ENCODE measurements at regions not wholly inside any gene's neighbourhood (a gene's known extent, or its start where the extent isn't known, plus 50 kb on each side); places are given as distances from the start of the nearest gene placed in this dataset.
"Not testable (repeated sequence)": the region's sequence is repeated elsewhere in the genome, so short reads cannot be mapped to it uniquely, and the experiment has no call there.

DNA sequence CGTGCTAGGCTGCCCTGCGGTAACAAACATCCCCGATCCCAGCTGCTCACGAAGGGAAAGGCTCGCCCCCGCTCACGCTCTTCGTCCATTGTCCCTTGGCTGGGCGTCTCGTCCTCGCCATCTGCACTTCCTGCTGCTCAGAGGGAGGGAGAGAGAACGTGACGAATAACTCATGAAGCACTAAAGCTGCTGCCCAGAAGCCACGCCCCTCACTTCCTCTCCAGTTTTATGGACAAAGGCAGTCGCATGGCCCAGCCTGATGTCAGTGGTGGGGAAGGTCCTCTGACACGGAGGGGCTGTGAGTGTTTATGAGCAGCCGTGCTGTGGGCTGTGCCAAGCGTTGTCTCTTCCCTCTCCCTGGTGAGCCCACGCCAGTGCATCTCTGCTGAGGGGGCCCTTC lies 235.9 kb upstream of the SFSWAP start:
- H3K4me3 ChIP-seq, H3K27ac ChIP-seq: not testable (repeated sequence)

DNA sequence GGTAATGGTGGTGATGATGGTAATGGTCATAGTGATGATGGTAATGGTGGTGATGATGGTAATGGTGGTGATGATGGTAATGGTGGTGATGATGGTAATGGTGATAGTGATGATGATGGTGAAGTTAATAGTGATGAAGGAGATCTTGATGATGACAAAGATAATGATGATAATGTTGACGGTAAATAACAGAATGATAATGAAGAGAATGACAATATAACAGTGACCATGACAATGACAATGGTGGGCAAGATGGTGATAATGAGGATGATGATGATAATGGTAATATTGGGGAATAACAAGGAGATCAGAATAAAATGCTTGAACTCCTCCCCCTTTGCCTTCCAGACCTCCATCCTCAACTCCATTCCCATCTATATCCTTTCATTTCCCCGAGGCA lies 233.3 kb upstream of the SFSWAP start:
- Histone ChIP-seq H3K4me3 (no peak overlapping the region), H3K27ac (no peak overlapping the region)

DNA sequence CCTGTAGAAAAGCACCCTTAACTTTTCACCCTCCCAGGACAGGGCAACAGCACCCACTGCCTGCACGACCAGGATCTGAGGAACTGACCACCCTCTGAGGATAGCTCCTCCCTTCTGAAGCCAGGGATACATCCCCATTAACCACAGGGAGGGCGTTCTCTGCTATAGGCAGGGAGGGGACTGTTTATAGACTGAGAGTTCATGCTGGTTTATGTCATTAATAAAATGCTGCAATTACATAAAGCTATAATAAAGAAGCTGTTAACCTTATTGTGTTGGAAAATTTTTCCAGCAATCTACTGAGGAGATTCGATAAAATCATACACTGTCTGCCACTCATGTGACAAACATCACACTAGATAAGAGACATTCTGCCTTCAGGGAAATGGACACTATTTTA lies 232.4 kb upstream of the SFSWAP start:
- no peak overlapping the region for H3K4me3 ChIP-seq
- no peak overlapping the region for H3K27ac ChIP-seq

DNA sequence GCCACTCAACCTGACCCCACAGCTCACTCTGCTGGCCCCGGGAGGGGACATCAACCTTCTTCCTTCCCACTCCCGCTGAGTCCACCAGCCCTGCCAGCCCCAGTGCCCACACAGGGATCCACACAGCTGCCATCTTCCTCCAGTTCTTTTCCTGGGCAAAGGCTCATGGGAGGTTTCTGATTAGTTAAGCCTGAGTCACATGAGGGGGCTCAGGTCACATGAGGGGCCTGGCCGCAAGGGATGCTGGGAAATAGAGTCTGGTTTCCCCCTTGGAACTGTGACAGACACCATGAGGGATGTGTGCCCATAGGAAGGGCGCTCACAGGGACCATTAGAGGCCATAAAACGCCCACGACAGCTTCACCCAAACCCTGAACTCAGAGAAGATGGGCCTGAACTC lies 228.7 kb upstream of the SFSWAP start:
- H3K27ac ChIP-seq: no peak overlapping the region
- H3K4me3 ChIP-seq: no peak overlapping the region

DNA sequence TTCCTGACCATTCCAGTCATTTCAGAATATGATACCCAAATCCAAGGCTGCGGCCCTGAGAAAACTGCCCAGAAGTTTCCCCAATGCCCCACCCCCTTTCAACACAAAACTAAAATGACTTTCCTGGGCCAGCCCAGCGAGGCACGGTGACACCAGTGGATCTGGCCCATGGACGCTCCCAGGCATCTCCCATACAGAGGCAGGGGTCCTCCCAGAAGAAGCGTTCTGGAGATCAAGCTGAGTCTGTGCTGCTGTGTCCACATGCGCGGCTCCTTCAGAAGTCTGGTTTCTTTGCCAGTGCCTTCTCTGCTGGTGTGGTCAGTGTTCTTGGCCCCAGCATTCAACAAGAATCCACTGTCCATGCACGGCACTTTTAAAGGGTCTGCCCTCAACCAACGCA lies 228.2 kb upstream of the SFSWAP start:
- Histone ChIP-seq H3K27ac (no peak overlapping the region), H3K4me3 (no peak overlapping the region)

DNA sequence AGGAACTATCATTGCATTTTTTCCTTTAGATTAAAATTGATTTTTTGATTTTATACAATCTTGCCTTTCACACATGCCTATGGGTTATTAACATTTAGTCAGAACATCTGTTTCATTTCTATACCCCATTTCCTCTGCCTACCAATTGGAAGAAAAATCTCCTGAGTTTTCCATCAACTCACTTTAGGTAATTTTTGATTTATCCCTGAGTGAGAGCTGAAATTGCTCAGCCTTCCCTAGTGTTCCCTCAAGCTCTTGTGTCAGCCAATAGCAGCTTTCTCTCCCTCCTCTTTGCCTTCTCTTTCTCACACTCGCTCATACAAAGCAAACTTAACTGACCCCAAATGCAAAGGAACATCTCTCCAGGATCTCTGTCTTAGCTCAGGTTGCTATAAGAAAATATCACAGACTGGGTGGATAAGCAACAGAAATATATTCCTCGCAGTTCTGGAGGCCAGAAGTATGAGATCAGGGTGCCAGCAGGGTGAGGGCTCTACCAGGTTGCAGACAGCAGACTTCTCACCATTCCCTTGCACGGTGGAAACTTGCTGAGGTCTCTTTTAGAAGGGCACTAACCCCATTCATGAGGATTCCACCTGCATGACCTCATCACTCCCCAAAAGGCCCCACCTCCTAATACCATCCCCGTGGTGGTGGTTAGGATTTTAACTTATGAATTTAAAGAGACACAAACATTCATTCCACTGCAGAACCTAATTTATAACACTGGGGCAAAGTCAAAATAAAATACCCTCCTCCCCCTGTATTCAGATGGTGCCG lies 224.2 kb upstream of the SFSWAP start:
- H3K4me3 ChIP-seq: no peak overlapping the region
- no peak overlapping the region for H3K27ac ChIP-seq

DNA sequence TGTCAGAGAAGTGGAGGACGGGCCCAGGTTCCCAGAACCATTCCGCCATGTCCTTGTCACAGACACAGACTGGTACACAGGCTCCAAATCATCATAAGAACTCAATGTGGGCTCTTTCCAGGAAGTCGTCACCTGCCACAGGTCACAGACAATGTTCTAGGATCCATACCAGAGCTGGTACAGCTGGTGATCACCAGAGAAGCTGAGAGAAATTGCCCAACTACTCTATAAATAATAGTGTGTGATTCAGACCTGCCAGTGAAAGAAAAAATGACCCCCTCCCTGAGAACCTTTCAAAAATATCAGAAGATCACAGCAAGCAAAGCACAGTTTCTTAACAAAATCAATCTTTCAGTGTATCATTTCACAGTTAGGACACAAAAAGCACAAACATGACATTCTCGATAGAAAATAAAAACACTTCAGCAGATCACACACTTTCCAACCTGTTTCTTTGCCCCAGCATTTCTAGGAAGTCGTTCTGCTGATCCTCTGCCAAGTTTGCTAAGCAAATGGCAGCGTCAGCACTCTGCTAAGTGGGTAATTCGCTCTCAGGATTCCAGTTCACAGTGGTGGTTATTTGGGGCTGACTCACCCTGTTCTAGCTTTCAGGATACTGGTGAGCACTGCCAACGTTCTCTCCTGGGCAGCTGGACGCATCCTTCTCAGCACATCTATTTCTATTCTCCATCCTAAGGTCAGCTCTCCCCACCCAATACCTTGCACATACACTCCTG lies 223.3 kb upstream of the SFSWAP start:
- H3K27ac ChIP-seq: peak overlapping the region in 2 of 21 experiments; percentile 3 to 10
- no peak overlapping the region for H3K4me3 ChIP-seq

DNA sequence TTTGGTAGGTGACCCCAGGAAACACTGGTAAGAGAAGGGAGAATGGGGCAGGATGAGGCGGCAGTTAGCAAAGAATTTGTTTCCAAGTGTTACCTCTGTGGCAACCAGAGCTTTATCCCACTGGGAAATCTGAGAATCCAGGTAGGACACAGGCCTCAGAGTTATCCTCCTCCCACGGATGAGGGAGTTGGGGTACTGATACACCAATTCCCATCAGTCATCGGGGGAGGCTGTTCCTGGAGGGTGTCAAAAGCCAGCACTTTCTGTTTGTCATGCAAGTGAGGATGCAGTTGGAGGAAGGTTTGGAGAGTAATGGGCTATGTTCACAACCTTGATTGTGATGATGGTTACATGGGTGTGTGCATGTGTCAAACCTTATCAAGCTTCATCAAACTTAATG lies 221.2 kb upstream of the SFSWAP start:
- no peak overlapping the region for H3K4me3 ChIP-seq
- no peak overlapping the region for H3K27ac ChIP-seq

DNA sequence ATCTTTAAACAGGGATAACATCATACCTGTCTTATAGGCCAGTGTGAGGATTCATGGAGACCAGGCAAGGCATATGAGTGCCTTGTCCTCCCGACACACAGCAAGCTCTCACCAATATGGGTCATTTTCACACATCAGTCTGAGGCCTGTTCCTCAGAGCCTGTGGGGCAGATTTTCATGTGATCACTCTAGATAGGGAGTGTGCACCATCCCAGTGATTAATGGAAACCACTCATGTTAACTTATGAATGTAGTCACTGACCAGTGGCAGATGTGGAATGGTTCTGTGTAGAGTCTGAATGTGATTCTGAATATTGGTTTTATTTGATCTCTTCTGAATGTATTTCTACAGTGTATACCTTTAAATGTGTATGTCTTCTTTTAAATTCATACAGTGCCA lies 219.7 kb upstream of the SFSWAP start:
- Histone ChIP-seq H3K27ac (no peak overlapping the region), H3K4me3 (no peak overlapping the region)

DNA sequence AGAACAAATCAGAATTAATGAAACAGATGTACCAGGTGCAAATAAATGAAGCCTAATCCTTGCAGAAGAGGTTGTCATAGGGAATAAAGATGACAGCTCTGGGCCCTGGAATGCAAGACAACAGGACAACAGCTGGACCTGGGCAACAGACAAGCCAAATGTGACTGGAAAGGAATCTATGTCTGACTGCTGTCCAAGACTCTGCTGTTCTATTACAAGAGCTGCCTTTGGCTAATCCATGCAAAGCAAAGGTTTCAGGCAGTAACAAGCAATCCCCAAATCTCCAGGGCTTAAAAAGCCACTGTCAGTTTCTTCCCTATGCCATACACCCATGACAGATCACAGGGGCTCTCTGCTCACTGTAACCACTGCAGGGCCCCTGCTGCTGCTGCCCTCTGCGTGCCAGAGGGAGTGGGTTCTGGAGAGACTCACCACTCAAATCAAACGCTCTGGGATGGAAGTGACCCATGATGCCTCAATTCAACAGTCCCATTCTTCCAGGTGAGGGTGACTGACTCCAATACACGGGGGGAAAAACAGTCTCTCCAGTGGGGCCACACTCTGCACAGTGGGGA lies 218.9 kb upstream of the SFSWAP start:
- H3K4me3 ChIP-seq: no peak overlapping the region
- H3K27ac ChIP-seq: no peak overlapping the region

DNA sequence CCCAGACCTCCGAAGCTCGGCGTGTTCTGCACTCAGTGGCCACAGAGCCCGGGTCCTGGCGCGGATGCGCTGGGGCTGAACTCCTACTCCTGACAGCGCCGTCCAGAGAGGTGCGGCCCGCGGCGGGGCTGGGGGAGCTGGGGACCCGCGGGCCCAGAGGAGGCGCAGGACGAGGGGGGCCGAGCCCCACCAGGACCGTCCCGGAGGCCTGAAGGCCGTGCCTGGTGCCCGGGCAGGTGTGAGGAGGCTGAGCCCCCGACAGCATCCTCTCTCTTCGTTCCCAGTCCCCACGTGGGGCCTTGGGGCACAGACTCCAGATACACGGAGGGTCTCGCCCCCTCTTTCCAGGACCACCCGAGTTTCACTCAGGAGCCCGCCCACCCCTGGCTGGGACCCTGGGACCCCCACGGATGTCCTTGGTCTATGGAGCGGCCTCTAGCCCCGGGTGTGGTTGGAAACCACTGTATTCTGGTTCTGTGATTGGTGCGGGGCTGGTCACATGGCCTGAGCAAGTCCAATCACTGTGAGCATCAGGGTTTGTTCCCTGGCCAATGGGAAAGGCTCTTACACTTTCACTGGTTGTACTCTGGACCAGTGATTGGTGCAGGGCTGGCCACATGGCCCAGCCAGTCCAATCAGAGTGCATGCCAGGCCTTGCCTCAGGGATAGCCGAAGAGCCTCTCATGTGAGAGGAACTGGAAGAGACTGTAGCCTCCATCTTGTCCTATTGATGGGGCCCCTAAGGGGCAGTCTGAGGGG lies 217.6 kb upstream of the SFSWAP start:
- Histone ChIP-seq H3K27ac (no peak overlapping the region), H3K4me3 (no peak overlapping the region)

DNA sequence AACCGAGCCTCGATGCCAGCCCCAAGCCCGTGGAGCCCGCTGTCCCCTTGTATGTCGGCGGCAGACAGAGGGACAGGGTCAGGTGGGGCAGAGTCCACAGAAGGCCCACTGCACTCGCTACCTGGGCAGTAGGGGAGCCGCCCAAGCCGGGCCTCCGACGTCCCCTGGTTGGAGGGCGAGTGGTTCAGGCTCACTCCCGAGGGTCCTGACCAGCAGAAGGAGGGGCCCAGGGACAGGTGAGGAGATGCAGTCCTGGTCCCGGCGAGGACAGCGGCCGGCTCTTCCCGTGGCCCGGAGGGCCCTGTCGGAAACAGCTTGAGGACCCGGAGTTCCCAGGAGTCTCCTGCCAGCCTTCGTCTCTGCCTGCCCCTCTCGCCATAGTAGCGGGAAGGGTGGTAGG lies 216.7 kb upstream of the SFSWAP start:
- no peak overlapping the region for H3K4me3 ChIP-seq
- H3K27ac ChIP-seq: no peak overlapping the region

DNA sequence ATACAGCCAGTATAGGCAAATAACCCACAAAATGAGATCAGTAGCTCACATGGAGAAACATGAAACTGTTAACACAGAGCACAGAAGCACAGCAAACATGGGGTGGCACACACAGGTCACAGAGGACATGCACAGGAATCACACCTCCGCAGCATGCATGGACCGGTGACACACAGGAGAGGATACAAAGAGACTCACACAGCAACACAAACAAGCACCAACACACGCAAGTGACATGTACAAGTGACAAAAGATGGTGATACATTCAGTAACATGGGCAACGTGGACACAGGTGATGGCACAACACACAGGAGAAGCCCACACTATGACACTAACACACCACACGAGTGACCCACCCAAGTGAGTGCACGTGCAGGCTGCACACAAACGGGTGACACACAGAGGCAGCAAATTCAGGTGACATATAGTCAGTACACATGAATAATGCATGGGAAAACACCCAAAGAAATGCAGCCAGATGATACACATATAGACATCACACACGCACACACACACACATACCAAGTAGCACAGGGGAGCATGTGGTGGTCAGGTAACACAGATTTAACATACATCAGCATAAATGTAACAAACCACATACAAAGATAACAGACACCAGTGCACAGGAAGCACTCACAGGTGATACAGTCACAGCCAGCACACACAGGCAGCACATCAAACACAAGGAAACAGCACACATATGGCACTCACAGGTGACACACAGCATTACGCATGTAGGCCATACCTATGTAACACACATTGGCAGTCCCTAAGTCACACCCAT lies 216.0 kb upstream of the SFSWAP start:
- Histone ChIP-seq H3K27ac (no peak overlapping the region), H3K4me3 (no peak overlapping the region)

DNA sequence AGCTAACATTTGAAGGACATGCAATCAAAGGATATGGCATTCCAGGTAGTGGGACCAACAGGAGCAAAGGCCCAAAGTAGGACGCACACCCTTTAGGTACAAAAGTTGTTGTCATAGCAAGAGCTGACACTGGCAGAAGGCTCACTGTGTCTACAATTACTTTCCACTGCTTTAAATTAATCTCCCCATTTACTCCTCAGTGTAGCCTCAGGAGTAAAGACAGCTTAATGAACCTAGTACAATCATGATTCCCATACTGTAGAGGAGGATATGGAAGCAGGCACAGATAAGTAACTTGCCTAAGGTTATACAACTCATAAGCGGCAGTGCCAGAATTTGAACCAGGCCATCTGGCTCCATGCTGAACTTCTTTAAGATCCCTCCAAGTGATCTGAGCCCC lies 212.9 kb upstream of the SFSWAP start:
- no peak overlapping the region for H3K4me3 ChIP-seq
- no peak overlapping the region for H3K27ac ChIP-seq

DNA sequence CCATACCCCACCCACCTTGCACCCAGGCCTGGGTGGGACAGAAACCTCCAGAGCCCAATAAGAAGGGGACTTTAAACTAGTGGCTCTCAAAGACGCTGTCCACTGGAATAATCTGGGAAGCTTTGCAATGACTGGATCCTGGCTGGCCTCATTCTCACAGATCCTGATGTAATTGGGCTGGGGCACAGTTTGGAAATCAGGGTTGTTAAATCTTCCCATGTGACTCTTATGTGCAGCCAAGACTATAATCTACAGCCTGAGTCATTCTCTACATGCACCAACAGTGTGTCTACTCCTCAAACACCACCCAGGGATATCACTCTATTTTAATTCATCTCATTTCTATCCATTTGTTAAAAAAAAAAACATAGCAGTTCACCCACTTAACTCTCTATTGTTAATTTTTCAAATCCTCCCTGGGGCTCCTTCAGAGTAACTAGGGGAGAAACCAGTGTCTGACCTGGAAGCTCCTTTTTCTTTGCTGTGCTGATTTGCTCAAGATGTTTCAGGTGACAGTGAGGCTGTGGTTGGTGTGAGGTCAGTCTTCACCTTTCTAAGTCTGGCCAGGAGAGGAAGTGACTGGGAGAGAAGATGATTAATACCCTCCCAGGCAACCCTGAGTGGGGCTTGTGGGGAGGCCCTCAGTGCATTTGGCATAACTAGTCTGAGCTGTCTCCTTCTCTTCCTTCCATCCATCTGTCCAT lies 211.6 kb upstream of the SFSWAP start:
- Histone ChIP-seq H3K27ac (no peak overlapping the region), H3K4me3 (no peak overlapping the region)

DNA sequence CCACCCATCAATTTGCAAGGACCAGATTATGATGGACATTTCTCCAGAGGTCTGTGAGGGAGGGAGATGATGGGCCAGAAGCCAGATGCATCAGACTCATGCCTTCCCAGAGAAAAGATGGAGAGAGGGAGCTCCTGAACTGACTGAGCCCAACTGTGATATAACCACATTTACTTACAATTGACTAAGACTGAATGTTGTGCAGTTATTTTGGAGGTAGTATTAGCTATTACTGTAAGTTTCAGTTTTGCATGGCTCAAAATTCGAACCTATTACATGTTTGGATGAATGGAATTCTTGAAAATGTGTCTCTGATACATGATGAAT lies 211.1 kb upstream of the SFSWAP start:
- H3K4me3 ChIP-seq: no peak overlapping the region
- no peak overlapping the region for H3K27ac ChIP-seq

DNA sequence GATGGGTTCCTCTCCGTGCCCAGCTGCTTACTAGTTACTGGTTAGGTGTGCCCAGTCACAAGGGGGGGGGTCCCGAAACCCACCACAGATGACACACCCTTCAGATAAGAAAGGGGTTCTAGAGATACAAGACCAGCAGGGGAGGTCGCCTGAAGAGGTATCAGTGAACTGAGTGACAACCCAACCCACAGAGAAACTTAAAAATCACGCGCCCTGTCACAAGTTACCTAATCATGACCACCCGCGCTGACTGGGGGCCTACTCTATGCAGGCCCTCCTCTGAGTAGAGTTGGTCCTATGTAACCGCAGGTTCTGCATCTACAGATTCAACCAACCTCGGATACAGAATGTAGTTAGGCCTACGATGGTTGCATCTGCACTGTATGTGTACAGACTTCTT lies 210.3 kb upstream of the SFSWAP start:
- Histone ChIP-seq H3K4me3 (no peak overlapping the region), H3K27ac (no peak overlapping the region)

DNA sequence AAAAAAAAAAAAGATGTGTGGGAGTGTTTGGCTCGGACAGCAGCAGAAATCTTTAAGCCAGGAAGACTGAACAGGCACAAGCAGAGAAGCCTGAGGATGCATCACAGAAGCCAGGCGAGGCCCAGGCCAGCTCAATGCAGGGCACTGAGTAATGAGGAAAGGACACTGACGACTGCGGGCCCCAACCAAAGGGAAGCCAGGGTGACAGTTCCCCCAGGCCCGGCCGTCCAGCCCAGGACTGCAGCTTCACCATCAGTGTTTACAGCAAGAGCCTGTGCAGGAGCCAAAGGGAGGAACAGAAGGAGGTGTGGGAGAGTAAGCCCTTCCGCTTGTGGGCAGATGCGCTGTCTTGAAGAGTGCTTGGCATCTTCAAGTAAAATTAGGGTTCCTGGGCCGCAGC lies 205.3 kb upstream of the SFSWAP start:
- Histone ChIP-seq H3K27ac (no peak overlapping the region), H3K4me3 (no peak overlapping the region)

DNA sequence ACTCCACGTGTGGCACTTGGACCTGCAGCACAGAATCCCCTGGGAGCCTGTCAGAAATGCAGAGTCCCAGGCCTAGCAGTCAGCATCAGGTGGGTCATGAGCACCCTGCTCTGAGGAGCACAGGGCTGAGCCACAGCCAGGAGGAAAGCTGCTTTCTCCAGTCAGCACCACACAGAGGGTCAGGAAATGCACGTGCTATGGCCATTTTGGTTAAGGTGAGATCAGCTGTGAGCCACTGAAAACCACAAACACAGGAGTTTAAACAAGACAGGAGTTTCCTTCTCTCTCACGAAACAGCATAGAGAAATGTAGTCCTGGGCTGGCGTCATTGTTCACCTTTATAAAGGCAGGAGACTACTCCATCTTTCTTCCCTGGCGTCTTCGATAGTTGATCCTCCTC lies 204.5 kb upstream of the SFSWAP start:
- no peak overlapping the region for H3K27ac ChIP-seq
- no peak overlapping the region for H3K4me3 ChIP-seq

Data from skin epidermis (tissue), 12 donors.